GM19463 (cell line): ENCODE measurements at regions not wholly inside any gene's neighbourhood (a gene's known extent, or its start where the extent isn't known, plus 50 kb on each side); places are given as distances from the start of the nearest gene placed in this dataset.
"Not testable (repeated sequence)": the region's sequence is repeated elsewhere in the genome, so short reads cannot be mapped to it uniquely, and the experiment has no call there.

Experiments used
- ATAC-seq: cut with Tn5 transposase; IDR thresholded peaks from one replicate; pipeline ENCODE4 v1.9.1; 2021; ENCODE audit warnings: mild to moderate bottlenecking, moderate library complexity; ENCODE audit not compliant: unreplicated experiment

DNA sequence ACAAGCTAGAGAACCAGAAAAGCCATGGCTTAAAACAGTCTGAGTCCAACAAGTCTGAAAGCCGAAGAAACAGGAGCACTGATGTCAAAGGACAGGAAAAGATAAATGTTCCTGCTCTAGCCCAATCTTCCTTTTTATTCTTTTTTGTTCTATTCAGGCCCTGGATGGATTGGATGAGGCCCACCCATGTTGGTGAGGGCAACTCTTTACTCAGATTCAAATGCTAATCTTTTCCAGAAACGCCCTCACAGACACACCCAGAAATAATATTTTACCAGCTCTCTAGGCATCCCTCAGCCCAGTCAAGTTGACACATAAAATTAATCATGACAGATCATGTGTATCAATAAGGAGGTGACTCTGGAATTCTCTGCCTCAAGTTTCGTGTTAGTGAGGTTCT, 1002.7 kb downstream of the STPG2 start:
- no peak for ATAC-seq

DNA sequence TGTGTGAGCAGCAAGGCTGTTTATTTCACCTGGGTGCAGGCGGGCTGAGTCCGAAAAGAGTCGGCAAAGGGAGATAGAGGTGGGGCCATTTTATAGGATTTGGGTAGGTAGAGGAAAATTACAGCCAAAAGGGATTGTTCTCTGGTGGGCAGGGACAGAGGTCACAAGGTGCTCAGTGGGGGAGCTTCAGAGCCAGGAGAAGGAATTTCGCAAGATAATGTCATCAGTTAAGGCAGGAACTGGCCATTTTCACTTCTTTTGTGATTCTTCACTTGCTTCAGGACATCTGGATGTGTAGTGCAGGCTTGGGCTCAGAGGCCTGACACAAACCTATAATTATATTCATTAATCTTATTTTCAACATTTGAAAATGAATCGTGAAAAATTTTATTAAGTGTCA, 1001.9 kb downstream of the STPG2 start:
- ATAC-seq = not testable (repeated sequence)

DNA sequence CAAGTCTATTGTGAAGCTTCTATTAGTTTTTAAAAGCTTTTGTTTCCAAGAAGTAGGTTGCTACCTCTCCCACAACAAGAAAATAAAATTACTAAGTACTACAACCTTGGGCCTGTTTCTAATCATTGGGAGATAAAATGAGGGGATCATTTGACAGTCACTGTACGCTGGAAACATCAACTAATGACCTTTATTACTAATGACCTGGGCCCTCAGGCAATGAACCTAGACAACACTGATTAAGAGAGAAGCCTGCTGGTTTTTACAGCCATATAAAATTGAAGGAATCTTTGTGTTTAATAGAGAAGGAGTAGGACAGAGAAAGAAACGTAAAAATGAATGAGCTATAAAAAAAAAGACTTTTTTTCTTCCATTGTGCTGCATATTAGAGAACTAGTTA, 1000.9 kb downstream of the STPG2 start:
- no peak for ATAC-seq

DNA sequence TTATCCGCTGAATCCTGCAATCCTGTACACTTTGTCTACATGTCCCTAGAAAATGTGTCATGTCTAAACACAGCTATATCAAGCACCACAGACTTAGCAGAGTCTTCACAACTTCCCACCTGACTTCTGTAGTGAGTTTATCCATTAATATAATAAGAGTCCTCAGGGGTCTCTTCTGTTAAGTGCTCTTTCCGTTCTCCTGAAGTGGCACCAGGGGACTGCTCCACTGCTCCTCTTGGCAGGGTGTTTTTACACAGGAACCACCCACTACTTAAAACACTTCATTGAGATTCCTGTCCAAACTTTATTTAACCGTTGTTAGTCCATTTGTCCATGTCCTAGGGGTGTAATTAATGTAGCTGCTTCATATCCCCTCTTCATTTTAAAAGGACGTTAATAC, 1000.4 kb downstream of the STPG2 start:
- no peak for ATAC-seq

DNA sequence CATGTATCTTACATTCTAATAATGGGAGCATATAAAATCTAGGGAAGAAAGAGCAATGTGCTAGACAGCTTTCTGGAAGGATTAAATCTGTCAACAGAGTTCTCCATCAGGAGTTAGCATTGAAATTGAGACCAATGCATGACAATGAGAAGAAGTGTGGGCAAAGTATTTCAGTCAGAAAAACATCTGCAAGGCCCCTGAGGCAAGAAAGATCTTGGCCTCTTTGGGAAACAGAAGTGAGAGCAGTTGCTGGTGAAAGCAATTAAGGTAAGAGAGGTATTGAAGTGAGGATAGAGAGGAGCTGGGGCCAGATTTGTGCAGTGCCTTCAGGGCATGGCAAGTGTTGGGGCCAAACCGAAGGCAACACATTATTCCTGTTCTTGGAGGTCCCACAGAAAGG, 999.1 kb downstream of the STPG2 start:
- ATAC-seq = no peak

DNA sequence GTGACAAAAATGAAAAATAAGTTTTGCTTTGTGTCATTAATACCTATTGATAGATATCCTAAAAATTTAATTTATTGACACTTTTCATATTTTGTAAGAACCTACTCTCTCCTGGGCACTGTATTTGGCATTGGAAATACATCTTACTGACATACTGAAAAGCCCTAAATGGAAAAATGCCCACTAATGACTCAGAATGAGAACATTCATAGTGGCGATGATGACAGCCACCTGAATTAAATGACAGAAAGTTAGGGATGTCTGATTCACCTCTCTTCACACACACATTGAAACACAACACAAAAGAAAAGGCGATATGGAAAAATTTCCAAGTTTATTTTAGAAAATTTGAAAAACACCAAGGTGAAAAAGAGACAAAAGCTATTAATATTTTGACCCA, 992.3 kb downstream of the STPG2 start:
- ATAC-seq = no peak

DNA sequence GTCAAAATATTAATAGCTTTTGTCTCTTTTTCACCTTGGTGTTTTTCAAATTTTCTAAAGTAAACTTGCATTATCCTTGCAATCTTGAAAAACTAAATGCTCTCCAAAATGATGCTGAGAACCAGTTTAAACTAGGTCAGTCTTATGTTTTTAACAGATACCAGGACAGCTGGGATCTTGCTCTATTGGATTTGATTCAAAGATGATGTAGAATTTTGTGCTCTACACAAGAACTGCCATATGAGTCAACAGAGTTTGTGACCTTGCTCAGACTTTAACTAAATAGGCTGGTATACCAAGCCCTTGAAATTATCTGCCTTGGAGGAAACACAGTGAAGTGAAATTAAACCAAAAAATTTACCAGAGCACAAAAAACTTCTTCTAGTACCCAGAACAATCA, 991.1 kb downstream of the STPG2 start:
- ATAC-seq = no peak

DNA sequence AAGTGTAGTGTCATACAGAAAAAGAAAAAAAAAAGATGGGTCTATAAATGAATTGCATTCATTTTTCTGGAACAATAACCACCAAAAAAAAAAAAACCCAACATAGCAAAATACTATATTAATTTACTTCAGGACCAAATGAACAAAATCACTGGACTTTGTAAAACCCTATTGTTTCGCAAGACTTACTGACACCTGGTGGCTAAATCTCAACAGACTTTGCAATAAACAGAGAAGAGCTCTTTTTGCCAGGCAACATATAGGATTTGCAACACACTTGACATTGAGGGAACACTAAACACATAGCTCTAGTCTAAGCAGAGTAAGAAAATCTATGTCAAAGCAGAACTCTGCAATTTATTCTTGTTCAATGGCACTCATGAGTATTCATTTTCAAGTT, 990.2 kb downstream of the STPG2 start:
- ATAC-seq = no peak

DNA sequence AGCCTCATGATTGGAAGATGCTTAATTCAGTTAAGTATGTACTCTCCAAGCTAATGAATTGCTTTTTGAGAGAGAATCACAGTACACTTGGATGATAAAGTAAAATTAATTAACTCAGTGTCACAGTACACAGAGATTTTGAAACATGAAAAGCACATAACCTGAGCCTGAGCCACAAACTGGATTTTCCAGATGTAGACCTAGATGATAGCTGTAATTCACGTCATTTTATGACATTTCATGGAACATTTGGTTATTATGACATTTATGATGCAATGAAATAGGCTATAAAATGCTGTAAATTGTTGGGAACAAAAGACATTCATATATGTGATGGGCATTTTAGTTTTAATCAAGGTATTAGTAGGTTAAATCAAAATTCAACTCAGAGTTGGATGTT, 983.7 kb downstream of the STPG2 start:
- ATAC-seq = no peak

DNA sequence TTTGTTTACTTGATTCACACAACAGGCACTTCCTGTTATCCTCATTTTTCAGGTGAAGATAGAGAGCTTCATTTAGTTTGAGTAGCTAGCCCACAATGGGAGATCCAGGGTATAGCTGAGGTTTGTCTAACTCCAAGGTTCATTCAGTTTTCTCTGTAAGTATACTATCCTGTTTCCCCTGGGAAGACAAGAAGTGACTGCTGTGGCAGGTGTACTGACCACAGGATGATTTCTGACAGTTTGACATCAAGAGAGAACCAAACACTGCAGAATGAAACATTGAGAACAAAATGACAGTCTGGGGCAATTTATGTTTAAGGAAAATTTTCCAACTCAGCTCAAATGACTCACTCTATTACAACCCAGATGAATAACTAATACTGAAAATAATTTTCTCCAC, 958.0 kb downstream of the STPG2 start:
- ATAC-seq = no peak

DNA sequence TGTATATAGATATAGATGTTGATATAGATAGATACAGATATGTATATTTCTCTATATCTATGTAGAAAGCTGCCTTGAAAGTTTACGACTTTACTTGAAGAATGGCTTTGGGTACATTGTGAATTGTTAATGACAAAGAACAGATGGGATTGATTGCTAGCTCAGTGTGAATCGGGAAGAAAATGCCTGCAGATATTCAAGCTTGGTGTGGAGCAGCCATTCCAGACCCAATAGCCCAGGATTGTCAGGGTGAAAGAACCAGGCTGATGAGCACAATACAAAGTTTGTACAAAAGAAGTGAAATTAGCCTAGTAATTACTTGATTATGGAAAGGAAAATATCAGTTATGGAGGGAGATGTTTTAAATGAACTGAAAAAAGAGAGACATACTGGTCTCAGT, 946.2 kb downstream of the STPG2 start:
- ATAC-seq = no peak

DNA sequence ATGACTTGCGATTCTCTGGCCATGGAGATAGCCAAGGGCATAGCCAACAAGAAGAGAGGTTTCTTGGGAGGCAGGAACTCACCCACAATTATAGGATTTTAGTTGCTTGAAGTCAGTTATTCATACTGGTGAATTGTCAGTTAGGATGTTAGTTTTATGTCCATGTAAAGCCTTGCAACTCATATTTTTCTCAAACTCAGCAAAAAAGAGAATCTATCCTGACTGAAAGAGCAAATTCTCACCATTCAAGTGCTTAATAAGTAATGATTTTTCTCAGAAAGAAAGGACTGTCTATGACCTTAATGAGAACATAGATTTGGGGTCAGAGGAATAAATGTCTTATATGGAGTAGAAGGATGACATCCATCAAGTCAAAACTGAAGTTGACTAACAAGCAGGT, 934.5 kb downstream of the STPG2 start:
- no peak for ATAC-seq

DNA sequence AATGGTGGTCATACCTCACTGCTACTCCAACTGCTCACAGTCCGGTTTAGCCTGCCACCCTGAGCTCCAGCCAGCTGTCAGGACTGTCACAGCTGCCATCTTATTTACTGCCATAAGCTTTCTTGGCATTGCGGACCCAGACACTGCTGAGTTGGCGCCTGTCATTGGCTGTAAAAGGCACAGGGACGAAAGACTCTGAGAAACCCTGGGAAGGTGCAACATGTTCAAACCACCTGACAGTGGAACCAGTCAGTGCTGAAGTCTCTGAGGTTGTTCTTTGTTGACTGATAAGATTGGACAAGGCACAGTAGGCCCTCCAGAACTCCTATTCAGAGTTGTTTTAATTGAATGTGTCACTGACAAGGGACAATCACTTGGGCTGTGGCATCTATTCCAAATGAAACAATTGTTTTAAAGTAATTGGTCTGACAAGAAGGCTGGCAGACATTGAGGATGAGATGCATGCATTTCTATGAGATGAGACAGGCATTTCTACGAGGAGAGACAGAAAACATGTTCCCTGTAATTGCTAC, 927.8 kb downstream of the STPG2 start:
- ATAC-seq = no peak

DNA sequence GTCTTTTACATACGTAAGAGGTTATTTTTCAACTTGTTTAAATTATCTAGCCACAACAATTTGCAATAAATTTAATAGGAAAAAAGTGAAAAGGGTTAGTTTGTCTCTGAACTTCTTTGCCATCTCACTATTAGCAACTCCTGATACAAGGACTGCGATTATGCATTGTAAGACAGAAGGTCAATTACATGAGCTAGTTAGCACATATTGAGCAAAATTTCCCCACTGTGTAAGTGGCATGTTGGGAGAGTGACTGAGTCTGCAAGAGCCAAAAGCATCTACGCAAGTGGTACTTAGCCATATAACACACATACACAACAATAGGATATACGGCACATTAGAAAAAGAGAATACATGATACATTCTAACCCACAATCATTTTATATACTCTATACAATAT, 927.2 kb downstream of the STPG2 start:
- ATAC-seq = no peak

DNA sequence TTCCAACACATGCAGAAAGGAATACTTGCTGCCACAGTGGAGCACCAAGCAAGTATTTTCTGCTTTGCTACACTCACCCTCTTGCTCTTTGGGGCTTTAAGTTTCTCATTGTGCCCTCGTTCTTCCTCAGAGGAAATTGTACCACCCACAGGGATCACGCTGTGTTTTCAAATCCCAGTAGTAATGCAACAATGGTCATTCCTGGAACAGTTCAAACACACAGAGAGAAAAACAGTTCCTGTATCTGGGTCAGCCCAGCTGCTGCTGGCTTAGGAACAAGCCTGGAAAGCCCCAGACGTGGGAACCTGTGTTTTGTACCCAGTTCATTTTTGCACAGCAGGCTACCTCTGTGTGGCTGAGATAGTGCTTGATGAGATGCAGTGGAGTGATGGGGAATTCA, 907.8 kb downstream of the STPG2 start:
- ATAC-seq = no peak

DNA sequence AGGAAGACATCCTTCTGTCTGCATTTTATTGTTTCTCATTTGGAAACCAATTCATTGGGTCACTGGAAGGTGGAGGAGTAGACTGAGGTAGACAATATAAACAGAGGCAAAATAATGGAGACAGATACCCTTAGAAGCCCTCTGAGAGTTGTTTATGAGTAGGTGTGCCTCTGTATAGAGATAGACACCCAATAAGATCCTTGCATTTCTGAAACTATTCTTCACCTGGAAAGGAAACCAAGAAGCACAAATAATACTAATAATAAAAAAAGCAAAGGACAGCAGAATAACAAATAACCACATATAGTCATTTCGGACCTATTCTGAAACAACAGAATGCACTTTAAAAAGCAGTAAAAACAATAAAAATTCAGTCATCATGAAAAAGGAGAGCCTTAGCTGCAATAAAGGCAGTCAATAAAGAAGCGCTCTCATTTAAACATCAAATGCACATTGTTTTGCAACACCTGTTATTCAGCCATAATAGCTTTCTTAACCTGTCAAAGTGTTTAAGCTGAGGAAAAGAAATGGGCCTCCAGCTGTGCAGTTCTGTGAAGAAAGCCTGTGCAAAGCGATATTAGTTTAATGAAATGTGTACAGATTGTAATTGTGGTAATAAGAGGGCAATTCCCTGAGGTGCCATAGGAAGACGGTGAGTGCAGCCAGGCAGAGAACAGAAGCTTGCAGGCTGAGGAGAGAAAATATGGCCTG, 904.2 kb downstream of the STPG2 start:
- no peak for ATAC-seq

DNA sequence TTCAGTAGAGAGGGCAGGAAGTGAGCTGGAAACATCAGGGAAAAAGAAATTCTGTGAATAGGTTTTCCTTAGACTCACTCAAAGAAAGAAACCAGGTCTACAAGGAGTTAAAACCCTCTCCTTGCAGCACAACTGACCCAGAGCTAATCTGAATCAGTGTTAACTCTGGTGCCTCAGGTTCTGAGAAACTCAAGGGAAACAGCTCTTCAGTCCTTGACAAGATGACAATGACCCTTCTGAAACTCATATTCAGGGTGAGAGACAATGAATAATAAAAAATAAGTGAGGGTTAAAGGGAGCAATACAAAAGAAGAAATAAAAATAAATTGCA, 903.6 kb downstream of the STPG2 start:
- ATAC-seq = no peak

DNA sequence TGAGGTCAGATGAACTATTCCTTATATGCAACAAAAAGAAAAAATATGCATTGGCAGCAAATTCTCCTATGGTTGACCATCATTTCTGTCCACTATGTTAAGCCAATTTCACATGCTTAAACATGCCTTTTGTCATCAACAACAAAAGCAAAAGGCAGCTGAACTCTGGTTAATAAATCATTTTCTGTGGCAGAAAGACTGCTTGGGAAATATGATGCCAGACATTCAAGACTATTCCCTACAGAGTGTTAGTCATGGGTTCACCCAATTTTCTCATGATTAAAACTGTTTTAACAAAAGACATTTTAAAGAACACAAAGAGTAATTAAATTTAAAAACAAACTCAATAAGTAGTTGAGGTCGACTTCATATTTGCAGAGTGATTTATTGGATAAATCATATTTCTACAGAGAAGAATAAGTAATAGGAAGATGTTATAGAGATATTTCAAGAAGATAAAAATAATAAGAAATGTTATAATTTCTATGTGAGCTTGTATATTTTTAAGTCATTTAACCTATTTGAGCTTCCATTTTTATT, 890.6 kb downstream of the STPG2 start:
- ATAC-seq = no peak

DNA sequence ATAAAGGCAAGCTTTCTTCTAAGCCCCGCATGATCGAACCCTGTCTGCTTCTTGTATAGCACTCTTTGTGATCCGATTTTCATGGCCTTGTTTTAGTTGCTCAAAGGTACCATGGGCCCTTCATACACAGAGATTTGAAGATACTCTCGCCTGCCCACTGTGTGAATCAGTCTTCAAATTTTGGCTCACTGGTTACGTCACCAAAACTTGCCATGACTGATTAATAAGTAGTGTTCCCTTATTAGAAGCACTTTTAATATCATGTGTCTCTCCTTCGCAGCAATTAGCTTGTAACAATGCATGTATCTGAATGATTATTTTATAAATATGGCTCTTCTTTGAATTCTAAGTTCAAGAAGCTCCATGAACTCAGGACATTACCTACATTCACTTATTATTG, 880.5 kb downstream of the STPG2 start:
- no peak for ATAC-seq

DNA sequence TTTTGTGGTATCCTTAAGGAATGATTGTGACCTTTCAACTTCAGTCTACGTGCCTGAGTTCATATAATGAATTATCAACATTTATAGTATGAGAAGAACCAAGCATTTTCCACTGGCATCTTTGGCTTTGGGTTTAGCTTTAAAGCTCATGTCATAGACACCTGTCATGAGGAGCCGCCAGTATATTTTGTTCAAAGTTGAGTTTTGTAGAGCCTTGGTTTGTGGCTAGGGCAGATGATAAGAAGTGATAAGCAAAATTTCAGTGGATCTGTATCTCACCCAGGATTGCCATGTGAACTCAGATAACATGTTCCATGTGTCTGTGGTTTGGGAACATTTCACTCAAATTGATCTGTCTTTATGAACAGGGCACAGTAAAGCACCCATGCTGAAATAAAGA, 873.2 kb downstream of the STPG2 start:
- ATAC-seq = no peak

DNA sequence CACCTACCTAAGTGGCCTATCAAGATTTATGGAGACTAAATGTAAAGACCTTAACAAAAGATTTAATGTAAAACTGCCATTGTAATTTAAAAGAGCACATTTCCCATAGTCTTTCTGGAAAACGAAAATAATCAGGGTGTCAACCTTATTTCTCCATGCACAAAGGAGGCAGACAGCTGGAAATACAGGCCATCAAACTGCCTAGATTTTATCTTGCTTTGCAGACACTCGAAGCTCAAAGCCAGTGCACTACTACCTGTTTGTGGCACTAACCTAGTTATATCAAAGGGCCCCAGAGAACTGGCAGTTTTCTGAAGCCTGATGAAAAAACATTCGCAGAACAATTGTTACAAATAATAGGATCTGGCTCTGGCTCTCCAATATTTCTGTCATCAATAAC, 863.9 kb downstream of the STPG2 start:
- ATAC-seq = no peak

DNA sequence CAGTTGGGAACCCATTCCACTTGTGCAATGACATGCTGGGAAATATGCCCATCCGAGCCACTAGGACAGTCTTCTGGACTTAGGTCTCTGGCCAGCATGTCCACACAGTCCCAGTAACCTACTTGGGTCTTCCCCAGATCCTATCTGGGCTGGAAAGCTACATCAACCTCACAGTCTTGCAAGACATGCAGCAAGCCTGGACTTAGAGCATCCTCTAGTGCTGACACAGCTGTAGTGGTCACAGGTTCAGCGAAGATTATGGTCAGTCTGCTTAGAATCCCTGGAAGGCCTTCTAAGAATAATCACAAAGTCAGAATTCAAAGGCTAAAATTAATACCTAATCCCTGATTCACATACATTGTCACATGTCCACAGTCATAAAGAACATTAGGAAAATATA, 842.7 kb downstream of the STPG2 start:
- no peak for ATAC-seq

DNA sequence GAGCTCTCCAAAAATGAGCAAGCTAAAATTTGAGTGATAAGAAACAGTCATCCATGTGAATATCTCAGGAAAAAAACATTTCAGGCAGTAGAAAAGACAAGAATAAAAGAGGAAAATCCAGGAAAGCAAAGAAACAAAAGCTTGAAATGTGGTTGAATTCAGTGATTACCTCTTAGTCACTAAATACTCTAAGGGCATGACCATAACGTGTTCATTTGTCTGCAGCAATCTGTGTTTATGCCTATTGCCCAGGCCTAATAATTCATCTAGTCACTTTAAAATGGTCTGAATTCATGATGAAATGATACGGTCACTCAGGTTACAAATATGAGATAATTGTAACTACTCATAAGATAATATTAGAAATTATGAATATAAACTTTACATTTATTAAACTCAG, 837.9 kb downstream of the STPG2 start:
- no peak for ATAC-seq
